ENCODE measurements at regions not wholly inside any gene's neighbourhood (a gene's known extent, or its start where the extent isn't known, plus 50 kb on each side); places are given as distances from the start of the nearest gene placed in this dataset.
"Not testable (repeated sequence)": the region's sequence is repeated elsewhere in the genome, so short reads cannot be mapped to it uniquely, and the experiment has no call there.

DNA sequence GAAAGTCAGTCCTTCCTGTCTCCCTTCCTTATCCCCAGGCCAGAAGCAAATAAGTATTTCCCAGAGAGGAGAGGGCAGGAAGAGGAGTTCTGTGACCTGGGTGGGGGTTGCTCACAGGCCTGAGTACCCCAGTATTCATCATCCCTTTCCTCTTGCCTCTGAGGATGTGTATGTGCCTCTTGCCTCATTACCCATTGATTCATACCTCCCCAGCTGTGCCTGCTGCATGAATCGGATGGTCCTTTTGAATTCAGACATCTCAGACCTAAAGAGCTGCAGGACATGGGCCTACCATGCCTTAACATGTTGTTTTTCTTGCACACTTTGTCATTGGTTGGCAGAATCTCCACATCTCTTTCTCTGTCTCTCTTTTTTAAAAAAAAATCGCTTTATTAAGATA lies 112.8 kb upstream of the SHB start:
- DNase-seq, result no peak

DNA sequence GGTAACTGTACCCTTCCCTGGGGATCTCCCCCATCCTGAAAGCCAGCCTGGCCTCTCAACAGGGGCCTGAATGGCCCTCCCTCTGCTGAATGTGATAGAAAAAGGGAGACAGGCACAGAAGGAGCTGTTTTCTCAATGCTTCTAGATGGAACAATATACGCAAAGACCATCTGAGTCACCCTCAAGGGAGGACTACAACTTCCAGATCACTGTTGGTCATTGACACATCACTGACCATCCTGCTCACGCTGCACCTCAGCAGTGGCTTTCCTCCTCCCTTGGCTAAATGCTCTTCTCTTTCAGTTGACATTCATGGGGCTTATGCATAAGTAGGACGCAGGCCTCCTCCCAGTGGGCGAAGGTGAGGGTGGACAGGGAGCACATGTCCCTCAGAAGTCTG lies 112.2 kb upstream of the SHB start:
- no peak for DNase-seq

DNA sequence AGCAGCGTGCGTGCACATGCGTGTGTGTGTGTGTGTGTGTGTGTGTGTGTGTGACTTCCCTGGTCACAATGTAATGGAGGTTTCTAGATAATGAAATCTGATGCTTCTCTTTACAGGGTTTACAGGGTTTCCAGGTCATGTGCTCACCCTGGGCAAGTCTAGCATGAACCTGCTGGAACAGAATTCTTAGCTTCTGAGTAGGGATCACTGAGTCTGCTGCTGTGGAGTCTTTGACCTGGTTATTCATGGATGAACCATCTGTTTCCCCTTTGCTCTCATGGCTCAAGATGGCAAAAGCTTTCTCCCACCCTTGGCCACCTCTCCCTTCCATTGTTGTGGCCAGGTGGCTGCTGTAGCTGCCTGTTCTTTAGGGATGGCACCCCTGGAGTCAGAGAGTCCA lies 111.6 kb upstream of the SHB start:
- DNase-seq, result no peak

DNA sequence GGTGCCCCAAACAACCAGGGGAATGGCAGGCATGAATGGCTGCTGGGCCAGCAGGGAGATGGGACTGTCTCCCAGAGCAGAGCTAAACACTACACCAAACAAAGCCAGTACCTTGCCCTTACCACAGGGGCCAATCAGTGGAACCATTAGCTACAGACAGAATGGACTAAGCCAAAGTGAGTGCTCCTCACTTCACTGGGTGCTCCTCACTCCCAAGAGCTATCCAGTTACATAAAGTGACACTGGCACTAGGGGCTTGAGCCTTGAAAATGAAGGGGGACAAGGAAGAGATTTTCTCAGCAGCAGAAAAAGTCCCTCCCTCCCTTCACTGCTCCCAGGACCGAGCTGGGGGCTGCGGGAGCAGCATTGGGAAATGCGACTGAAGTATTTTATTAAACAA lies 110.9 kb upstream of the SHB start:
- no peak for DNase-seq

DNA sequence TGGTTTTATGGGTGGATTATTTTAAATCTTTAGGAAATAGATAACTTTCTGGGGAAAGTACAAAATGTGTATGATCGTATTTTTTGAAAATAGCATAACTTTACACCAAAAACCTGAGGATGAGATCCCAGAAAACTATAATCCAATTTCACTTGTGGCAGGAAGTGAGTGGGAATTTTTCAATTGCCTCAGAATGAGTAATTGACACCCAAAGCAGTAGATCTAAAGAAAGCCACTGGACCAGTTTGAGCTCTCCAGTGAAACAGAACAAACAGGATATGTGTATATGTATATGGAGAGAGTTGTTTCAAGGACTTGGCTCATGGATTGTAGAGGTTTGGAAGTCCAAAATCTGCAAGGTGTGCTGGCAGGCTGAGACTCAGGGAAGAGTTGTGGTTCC lies 109.2 kb upstream of the SHB start:
- no peak for DNase-seq

DNA sequence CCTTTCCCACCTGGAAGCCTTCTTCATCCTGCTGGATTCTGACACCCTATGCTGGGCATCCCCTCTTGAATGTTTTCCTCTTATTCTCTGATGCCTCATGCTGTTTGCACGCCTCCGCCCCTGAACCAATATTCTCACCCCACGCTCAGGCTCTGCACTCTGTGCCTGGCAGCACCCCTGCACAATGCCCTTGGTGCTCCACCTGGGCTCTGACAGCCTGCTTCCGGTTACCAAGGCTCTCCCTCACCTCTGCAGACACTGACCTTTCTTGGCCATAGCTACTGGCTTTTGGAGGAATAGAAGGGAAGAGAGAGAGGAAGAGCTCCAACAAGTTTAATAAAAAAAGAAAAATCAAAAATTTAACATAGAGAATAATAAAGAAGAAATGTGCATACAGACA lies 108.7 kb upstream of the SHB start:
- DNase-seq, result no peak

DNA sequence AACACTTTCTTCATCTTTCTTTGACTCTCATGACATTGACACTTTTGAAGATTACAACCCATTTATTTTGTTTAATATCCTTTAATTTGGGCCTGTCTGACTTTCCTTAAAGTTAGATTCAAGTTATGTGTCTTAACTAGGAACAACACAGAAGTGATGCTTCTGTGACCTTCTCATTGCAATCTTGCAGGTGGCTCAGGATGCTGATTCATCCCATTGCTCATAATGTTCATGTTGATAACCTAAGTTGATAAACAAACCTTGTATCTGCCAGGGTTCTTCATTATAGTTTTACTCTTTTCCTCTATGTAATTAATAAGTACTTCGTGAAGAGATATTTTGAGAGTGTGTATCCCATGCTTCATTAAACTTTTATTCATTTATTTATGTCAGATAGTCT lies 107.2 kb upstream of the SHB start:
- no peak for DNase-seq

DNA sequence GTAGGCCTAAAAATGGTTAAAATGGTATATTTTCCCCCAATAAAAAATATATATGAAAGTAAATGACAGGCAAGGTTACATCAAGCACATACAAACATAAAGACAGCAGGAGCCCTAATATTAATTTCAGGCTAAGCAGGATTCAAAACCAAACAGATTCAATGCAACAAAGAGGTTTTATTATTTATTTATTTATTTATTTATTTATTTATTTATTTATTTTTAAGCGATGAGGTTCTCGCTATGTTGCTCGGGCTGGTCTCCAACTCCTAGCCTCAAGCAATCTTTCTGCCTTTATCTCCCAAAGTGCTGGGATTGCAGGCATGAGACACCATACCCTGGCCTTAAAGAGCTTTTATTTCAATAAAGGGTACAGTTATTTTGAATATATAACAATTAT lies 106.4 kb upstream of the SHB start:
- DNase-seq, result no peak

DNA sequence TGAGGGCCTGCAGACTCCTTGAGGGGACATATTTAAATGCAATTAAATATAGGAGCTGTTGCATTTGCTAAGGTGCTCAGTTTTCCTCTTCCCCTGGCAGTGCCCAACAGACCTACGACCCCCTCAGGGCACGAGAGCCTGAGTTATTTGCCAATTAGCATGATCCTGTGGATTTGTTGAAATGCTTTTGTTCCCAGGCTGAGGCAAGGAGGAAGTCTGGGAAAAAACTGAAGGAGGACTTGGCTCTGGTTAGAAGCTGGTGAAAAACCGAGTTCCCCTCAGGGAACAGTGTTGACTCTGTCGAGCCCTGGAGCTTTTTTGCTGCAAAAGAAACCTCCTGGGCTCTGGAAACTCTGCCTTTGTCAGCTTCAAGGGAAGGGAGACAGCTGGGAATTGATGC lies 103.6 kb upstream of the SHB start:
- DNase-seq, result no peak

DNA sequence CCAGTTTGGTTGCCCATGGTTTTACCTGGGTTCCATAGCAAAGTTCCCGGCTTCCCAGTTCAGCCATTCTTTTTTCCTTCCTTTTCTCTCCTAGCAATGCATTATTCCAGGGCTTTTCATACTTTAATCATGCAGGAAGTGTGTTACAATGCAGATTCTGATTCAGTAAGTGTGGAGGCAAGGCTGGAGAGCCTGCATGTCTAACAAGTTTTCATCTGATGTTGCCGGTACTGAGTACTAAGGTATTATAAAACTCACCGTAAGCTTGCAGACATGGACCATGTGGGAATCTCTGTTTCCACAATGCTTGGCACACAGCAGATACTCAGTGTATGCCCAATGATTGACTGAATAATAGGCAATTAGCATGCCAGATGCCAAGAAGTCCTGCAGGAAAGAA lies 102.9 kb upstream of the SHB start:
- DNase-seq, result no peak

DNA sequence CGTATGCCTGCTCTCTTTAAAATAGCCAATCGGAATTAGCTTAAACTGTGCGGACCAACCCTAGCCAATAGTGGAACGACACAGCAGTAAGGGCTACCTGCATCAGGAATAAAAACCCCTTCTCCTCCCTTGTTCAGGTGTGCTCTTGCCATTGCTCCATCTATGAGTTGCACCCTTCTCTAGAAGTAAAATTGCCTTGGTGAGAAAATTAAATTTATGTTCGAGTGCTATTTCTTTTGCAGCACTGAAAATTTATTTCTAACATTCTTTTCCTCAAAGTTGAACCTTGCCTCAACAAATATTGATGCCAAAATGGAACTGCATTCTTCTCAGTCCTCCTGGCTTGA lies 102.5 kb upstream of the SHB start:
- DNase-seq, result no peak

DNA sequence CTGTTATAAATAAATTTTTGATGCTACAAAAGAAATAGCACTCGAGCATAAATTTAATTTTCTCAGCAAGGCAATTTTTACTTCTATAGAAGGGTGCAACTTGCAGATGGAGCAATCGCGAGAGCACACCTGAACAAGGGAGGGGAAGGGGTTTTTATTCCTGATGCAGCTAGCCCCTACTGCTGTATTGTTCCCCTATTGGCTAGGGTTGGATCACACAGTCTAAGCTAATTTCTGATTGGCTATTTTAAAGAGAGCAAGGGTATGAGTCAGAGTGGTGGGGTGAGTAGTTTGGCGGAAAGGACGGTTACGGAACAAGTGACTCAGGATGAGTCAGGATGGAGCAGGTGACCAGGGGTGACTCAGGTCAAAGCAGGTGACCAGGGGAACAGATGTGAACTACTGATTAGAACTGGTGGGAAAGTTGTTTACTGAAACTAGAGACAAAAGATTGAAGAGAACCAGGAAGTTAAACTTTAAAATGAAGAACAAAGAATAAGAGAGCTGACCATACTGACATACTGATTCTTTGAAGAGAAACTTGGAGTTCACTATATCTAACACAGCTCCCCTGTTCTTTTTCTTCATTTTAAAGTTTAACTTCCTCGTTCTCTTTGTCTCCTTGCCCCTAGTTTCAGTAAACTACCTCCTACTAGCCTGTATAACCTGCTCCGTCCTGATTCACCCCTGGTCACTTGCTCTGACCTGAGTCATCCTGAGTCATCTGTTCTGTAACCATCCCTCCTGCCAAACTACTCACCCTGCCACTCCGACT lies 101.9 kb upstream of the SHB start:
- not testable (repeated sequence) for DNase-seq

DNA sequence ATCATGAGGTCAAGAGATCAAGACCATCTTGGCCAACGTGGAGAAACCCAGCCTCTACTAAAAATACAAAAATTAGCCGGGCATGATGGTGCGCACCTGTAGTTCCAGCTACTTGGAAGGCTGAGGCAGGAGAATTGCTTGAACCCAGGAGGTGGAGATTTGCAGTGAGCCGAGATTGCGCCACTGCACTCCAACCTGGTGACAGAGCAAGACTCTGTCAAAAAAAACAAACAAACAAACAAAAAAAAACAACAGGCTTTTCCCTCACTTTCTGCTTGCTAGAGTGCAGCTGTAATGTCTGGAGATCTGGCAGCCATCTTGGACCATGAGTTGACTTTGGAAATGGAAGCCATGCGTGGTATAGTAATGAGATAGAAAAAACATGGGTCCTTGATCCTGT lies 101.1 kb upstream of the SHB start:
- DNase-seq, result not testable (repeated sequence)

DNA sequence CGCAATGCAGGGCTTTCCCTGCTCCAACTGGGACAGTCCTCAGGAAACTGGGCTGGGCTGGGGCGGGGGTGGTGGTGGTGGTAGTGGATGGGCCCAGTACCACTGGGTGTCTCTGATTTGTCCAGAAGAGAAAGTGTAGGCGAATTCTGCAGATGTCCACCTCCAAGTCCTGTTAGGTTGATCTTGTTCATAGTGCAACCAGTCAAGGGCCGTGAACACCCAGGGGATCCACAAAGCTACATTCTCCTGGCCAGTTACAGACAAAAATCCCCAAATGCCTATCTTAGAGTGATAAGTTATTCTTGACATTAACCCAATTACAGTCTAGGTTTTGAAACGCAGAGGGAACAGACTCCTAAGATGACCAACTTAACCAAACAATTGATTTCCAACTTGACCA lies 97.5 kb upstream of the SHB start:
- DNase-seq, result no peak

DNA sequence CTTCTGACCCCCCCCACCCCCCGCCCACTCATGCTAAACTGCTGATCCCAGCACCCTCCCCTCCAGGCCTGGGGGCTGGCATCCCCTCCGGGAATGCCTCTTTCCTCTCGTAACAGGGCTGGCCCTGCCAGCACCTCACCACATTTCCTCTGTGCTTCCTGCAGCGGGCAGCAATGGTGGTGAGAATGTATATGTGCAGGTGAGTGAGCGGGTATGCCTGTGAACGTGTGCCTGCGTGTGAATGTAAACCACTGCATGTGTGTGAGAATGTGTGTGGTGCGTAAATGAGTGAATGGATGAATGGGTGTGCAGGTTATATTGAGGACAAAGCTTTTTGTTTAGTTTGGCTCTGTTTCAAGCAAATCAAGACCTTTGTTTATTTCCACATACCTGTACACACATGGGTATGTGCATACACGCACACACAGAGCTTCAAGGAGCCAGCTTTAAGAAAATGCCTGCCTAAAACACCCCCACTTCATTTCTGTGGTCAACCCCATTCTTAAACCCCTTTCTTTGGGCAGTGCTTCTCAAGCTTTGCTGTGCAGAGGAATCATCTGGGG lies 95.7 kb upstream of the SHB start:
- no peak for DNase-seq

DNA sequence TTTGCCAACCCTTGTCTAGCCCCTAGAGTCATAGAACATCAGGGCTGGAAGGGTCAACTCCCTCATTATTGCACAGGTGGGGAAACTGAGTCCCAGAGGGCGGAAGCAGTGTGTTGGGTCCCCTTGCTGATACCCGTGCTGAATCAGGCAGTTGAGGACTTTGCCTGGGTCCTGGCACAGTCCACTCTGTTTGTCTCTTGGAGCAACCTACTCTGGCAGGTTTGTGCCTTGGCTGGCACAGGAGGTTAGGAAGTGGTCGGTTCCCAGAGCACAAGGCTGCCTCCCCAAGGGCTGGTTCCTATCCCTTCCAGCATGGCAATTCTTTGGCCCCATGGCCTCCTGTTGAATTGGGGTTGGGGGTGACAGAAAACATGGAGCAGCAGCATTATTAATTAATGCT lies 94.5 kb upstream of the SHB start:
- no peak for DNase-seq

DNA sequence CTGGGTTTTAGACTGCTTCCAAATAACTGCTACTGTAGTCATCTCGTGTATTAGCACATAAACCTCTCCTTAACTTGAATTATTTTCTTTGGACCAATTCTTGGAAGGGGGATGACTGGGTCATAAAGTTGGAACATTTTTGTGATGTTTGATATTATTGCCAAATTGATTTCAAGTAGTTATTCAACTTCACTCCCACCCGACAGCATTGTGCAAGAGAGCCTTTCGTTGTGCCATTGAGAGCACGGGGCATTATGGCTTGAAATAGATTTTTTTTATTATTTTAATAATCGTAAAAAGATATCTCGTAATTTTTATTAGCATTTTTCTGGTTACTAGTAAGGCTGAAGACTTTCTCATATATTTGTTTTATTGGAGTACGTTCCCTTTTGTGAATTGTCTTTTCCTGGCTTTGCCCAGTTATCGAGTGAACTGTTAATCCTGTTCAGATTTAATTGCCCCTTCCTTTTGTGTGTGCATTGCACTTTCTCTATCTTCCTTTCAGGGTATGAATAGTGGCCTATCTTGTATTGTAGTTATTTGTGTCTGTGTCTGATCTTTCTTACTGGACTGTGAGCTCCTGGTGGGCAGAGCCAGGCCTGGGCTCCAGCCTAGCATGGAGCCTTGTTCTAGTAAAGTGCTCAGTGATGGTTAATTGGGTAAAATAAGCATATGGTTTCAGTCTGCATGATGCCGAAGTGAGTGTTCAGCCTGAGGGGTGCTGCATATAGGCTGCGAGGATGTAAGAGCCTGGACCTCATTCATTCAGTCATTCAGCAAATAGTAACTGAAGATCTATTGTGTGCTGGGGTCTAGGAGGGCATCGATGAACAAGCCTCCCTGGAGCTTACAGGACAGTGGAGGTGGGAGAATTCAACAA lies 93.5 kb upstream of the SHB start:
- DNase-seq, result no peak

DNA sequence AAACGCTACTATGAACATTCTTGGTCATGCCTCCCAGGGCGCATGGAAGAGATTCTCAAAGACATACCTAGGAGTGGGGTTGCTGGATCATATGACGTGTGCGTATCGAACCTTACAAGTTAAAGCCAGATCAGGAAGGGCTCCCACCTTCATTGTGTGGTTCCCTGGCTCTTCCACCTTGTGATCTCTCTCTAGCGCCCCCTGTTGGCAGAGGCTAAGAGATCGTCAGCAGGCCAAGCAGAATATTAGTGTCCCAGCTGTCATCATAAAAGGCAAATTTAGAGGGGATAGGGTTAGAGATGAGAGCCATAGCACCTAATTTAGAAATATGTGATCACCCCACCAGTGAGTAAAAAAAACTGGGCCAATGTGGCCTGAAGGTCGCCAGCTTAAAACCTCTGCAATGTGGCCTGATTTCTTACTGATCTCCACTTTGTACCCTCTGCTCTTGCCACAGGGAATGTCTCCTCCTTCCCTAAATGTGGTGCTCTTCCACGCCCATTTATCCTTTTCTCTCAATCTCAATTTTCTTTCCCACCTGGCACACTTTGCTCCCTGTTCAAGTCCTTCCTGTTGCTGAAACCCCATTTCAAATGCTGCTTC lies 91.7 kb upstream of the SHB start:
- peak; percentile 26 for DNase-seq

DNA sequence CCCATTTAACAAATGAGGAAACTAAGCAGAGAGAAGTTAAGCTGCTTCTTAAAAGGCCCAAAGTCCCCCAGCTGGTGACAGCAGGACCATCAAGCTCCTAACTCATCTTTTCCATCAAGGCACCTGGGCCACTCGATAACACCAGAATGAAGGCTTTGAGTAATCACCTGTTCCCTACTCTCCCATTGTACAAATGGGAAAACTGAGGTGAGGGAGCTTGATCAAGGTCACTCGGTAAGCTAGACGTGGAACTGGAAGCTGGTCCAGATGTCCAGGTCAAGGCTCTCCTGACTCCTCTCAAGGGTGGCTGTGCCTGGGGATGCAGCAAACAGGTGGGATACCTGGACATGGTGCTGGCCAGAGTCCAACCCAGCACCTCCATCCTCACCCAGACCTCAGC lies 90.6 kb upstream of the SHB start:
- no peak for DNase-seq

DNA sequence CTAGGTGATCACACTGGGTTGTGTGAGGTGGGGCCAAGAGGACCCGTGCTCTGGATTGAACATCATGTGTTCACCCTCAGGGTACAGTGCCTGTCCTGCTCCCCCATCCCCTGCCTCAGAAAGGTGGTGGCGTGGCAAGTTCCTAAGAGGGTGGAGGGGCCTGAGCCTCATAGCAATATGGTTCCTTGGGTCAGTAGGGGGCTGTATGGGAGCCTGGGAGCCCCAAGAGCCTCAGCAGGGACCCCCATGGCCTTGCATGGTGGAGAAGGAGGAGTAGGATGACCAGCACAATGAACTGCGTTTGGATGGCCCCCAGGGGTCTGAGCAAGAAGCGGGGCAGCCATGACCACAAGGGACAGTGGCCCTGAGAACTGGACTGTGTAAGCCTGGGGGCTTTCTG lies 89.6 kb upstream of the SHB start:
- DNase-seq, result no peak

DNA sequence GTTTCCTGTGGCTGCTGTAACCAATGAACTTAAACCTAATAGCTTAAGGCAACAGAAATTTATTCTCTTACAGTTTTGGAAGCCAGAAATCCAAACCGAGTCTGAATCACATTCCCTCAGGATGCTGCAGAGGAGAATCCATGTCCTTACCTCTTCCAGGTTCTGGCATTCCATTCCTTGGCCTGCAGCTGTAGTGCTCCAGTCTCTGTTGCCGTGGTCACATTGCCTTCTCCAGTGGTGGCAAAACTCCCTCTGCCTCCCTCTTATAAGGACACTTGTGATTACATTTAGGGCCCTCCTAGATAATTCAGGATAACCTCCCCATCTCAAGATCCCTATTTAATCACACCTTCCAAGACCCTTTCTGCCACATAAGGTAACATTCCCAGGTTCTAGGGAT lies 88.7 kb upstream of the SHB start:
- DNase-seq, result no peak

DNA sequence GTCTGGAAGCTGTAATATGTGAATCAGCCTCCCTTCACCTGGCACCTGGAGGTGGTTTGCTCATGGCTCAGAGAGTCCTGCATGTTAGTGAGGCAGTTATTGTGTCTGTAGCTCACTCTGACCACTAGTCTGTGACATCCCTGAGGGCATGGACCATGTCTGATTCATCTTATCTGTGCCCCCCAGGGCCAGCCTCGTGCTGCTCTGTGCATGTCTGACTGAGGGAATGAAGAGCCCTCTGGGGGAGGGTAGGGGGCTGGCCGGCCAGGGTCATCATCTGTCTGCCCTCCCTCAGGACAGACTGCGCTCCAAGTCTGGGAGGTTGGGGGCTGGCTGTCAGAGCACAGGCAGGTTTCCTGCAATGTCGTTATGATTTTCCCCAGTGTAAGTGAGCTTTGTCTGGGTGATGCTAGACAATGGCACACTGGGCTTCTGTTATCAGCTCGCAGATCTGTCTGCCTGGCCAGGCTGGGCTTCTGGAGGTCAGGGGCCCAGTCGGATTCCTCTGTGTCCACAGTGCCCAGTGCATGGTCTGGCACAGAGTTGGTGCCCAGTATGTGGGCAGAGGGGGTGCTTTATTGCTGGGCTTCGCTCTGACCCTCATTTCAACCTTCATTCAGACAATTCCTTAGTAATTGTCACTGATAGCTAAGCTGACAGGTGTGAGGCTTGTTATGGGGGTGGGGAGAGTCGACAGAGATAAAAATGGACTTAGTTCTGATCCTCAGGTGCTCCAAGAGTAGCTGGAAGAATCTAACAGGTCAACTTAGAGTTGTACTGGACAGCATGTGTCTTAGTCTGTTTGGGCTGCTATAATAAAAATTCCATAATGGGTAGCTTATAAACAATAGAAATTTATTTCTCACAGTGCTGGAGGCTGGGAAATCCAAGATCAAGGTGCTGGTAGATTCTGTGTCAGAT lies 85.7 kb upstream of the SHB start:
- no peak for DNase-seq

DNA sequence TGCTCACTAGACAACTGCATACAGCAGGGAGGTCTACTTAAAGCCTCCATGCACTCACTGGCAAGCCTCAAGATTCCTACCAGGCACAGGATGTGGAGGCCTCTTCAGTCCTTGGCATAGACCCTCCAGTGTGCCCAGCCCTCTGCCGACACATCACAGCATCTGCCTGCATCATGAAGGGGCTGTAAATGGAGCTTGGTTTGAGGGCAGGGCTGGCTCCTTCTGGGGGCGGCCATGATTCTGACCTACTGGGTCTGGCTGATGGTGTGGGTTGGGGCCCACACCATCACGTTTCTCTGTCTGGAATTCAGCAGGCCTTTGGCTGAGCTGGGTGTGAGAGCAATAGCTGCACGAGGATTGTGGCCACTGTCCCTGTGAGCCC lies 84.9 kb upstream of the SHB start:
- no peak for DNase-seq
